CD1c-positive myeloid dendritic cell (primary cell): ENCODE measurements at regions not wholly inside any gene's neighbourhood (a gene's known extent, or its start where the extent isn't known, plus 50 kb on each side); places are given as distances from the start of the nearest gene placed in this dataset.

Experiments
- DNase-seq: peaks from one replicate; pipeline ENCODE4 v3.0.0-alpha.2; 2016; ENCODE audit errors: extremely low spot score

DNA sequence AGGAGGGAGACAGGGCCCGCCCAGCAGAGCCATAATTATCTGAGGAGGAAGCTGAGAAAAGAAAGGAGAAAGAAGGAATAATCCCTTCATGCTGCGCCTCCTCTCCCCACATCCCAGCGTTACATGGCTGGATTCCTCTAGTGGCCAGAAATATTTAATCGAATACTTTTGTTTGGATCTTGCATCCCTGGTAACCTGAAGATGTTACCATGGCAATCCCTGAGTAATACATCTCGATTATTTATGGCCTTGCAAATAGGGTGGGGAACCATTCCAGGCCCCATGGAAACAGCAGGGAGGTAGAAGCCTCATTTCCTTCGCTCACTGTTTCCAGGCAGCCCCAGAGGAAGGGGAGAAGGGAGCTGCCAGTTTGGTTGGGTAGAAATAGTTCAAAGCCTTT, 357.7 kb downstream of the BUD13 start:
- DNase-seq, result no peak

DNA sequence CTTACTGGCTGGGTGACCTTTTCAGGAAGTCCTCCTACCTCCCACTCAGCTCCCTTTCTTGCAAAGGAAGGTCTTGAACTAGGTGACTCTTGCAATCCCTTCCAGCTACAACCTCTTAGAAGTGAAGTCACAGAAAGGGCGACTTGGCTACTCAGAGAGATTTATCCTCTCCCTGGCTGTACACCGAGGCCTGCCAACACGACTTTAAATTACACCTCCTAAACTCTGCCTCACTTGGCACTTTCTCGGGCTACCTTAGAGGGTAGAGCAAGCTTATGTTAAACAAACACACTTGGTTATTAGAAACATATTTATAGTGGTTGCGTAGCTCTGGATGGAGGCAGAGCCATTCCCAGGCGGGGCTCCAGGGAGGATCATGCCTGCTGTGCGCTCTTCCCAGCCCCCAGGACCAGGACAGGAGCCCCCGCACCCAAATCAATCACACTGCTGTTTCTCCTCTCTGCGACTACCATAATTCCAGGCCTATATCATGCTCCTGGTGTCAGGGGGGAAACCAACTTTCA, 358.4 kb downstream of the BUD13 start:
- DNase-seq, result no peak

- DNase-seq, result no peak
Measured at GRCh38 chr11:116413301-116414242, 359.2 kb downstream of the BUD13 start.

DNA sequence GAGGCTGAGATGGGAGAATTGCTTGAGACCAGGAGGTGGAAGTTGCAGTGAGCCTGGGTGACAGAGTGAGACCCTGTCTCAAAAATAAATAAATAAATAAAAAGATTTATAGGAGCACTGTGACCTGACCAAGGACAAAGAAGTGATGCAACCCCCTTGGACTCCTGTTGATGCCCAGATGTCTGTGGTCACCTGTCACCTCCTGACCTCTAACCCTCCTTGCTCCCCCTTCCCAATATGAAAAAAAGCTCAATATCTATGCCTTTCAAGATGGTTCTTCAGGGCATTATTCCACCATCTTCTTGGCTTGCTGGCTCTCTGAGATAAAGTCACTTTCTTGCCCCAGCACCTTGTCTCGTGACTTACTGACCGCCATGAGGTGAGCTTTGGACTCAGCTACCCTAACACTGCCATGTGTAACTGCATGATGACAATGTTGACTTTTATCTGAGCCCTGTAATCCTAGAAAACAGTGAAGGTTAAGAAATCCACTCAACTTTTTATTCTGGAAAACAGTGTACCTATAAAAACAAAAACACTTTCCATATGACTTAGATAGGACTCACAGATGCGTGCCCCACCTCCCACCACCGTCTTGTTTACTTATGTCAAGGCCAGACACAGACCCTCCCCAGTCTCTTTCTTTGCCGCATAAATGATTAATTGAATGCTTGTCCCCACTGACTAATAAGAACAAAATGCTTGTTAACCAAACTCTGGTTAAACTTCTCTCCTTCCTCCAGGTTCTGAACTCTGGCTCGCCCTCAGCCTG, 360.5 kb downstream of the BUD13 start:
- DNase-seq, result no peak

DNA sequence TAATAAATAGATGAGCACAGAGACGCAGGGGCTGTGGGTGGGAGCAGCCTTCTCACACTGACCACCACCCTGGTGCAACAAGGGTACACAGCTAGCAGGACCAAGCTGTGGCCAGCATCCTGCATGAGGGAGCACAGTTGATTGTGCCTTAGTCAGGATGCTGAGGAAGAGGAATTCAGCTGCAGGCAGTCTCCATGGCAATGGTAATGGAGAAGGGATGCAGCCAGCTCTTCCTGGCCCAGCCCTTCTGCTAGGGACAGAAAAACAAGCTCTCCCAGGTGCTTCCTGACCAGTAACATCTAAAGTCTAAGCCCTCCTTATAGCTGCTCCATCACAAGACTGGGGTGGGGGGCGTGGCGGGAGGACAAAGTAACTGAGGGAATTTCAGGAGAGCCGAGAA, 363.5 kb downstream of the BUD13 start:
- no peak for DNase-seq

DNA sequence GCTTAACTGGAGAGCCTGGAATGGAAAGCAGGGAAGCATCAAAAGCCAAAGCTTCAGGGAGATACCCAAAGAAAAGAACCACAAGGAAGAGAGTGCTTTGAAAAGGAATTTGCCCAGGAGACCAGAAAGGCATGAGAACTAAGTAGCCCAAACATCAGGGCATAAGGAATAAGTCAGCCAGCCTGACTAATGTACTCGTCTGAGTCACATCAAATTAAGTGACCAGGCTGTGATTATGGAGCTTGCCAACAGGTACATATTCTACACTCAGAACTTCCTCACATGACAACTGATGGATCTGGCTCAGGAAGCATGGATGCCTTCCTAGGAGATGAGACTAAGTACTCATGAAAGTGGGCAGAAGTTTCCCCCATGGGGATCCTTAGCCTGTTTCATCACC, 366.7 kb downstream of the BUD13 start:
- no peak for DNase-seq

- no peak for DNase-seq
Measured at GRCh38 chr11:116404462-116404798, 368.4 kb downstream of the BUD13 start.

GRCh38 chr11:116403794-116404461, 368.9 kb downstream of the BUD13 start:
- no peak for DNase-seq

DNA sequence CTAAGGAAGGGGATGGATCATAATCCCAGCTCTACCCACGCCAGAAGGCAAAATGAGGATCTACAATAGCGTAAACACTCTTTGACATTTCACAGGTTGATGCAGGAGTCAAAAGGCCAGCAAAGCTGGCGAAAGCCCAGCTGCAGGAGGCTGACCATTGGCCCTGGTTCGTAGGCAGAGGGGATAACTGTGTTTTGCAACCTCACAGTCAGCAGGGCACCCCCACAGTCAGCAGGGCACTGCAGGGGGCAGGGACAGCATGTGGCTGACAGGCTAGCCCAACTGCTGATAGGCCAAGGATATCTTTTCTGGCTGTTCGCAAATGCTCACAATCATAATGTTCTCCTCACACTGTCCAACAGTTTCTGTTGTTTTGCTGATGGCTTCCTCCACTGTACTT, 372.7 kb downstream of the BUD13 start:
- no peak for DNase-seq

GRCh38 chr11:116397602-116398084, 375.1 kb downstream of the BUD13 start:
- DNase-seq, result no peak

DNA sequence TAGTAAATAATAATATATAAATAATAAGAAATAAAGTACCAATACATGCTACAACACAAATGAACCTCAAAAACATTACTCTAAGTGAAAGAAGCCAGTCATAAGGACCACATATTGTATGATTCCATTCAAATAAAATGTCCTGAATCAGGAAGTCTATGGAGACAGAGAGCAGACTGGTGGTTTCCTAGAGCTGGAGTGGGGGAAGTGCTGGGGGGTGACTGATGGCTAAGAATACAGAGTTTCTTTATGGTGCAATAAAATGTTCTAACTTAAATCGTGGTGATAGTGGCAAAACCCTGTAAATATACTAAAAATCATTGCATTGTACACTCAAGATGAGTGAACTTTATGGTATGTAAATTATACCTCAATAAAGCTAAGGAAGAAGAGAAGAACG, 376.5 kb downstream of the BUD13 start:
- DNase-seq, result no peak

DNA sequence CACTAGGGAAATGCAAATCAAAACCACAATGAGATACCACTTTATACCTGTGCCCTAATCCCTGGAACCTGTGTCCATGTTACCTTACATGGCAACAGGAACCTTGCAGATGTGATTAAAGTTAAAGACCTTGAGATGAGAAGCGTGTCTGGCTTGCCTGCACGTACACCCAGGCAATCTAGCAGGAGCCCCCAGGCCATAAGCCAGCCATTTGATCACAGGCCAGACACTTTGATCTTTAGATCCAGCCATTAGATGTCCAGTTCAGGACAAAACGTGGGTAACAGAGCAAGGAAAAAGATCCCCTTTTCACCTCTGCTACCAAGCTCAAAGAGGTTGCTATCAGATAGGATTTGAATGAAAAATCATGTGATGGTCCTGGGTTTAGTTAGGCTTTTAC, 378.8 kb downstream of the BUD13 start:
- no peak for DNase-seq

GRCh38 chr11:116390963-116391362, 381.8 kb downstream of the BUD13 start:
- no peak for DNase-seq

GRCh38 chr11:116388146-116388545, 384.6 kb downstream of the BUD13 start:
- no peak for DNase-seq

DNA sequence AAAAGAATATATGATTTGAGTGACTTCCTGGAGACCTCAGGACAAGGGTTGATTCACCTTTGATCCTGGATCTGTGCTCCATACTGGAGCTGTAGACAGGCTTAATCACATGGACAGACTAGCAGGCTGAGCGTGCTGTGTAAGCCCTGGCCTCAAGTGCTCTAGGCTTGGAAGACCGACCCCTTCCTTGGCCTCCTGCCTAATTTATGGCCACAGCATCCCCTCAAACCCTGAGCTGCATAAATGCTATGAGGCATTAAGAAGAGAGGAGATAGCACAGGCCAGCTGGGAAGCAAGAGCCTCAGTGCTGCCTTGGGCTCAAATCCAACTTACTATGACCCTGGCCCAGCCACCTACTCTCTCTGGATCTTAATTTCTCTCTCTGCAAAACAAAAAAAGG, 385.1 kb downstream of the BUD13 start:
- DNase-seq, result no peak

DNA sequence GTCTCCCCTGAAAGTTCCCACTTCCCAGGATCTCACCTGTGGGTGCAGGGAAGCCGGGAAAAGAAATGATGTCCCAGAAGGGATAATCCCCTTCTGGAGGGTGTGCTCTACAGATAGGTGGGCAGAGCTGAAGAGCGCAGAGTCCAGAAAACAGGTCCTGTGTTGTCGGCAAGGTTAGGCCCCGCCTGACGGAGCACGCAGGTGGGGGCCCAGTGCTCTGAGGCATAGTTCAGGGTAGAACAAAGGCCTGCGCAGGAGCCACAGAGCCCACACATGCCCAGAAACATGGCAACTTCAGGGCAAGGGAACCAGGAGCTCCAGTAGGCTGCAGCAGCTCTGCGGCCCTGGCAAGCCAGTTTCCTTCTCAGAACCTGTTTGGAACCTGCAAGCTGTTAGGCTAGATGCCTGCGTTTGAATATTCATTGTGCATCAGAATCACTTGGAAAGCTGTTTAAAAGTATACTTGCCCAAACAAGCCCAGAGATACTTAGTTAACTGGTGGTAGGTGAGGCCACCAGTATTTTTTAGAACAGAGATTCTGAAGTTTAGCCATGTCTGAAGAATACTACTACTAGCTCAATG, 386.6 kb downstream of the BUD13 start:
- DNase-seq, result no peak

- DNase-seq, result no peak
Measured at GRCh38 chr11:116384876-116385275, 387.9 kb downstream of the BUD13 start.

DNA sequence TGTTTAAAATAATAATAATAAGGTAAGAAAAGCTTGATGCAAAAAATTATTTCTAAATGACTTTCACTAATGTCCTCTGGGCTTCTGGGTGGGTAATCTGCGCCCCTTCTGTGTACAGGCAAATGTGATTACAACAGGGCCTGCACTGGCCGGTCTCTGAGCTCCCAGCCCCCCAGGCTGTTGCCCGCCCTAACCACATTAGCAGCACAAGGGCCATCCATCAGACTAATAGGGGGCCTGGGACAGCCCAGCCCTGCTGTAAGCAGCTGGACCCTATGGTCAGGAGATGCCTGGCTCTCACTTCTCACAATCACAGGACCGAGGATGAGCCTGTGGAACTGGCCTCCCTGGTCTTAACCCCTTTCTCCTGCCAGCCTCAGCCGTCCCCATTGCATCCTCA, 388.4 kb downstream of the BUD13 start:
- DNase-seq, result no peak

DNA sequence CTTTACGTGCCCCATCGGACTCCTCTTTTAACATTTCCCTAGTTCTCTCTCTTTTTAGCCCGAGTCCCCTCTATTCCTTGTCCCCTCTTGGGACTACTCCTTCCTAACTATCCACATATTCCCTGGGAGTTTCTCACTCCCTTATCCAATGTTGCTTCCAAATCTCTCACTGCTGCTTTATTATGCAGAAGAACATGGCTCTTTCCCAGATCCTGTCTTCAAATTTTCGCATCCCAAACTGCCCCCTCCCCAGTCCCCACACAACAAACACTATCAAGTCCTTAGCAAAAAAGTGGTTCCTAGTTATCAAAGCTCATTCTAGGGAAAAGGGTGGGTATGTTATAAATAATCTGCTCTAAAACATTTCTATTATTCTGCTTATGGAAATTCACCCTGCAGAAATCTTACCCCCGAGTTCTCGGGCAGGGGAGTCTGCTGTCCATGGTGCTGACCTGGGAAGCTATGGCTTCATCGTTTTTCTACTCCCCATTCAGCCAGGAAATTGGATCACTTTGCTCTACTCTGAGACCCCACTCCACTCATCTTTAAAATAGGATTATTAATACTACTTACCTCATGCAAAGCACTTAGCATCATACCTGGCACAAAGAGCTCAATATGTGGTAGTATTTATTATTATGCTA, 393.5 kb downstream of the BUD13 start:
- peak; percentile 1 for DNase-seq

DNA sequence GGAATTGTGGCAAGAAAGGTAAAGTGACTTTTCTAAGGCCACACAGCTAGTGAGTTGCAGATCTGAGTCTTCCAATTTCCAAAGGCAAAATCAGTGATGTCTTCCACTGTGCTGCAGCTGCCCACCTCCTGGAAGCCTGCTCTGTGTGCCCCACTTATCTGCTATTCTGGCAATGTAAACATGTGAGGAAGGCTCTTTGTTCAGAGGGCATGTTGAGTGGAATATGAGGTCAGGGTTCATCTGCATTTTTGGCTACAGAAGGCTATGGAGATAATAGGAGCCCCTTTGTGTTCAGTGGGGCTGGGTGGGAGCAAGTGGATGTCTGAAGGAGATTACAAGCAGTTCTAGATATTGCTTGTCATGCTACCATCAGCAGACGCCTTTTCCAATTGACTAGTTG, 396.2 kb downstream of the BUD13 start:
- DNase-seq, result no peak

- no peak for DNase-seq
Measured at GRCh38 chr11:116376054-116376453, 396.7 kb downstream of the BUD13 start.
